HG02973 (cell line): ENCODE measurements at regions not wholly inside any gene's neighbourhood (a gene's known extent, or its start where the extent isn't known, plus 50 kb on each side); places are given as distances from the start of the nearest gene placed in this dataset.

Source experiments
- ATAC-seq: cut with Tn5 transposase; IDR thresholded peaks from one replicate; pipeline ENCODE4 v1.9.1; 2021; ENCODE audit warnings: moderate library complexity; ENCODE audit not compliant: unreplicated experiment

DNA sequence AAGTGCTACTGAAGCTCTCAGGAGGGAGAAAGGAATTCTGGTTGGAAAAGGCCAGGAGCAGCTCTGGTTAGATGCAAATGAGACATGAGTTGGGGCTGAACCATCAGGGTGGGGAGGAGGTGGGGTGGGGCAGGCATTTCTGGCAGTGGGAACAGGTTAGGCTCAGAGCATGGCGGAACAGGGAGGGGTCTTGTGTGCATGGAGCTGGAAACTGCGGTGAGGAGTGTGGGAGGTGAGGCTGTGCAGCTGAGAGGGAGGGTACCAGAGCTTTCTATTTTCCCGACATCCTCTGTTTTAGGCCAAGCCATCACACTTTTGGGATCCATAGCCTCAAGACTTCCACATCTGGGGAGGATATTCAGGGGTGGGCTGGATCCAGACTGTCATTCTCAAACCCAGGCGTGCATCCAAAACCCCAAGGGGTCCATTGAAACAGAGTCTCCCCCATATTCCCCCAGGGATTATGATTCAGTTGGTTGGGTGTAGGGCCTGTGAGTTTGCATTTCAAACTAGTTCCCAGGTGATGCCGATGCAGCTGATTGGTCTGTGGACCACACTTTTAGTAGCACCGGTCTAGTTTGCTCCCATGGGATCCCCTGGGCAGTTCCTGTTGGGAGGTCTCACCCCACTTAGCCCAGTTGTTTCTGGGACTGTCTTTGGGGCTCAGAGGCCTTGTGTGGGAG is 100.9 kb upstream of the TLE3 start:
- no peak for ATAC-seq

- ATAC-seq, result no peak
These were observed 100.2 kb upstream of the TLE3 start for GRCh38 chr15:70197945-70198361.

DNA sequence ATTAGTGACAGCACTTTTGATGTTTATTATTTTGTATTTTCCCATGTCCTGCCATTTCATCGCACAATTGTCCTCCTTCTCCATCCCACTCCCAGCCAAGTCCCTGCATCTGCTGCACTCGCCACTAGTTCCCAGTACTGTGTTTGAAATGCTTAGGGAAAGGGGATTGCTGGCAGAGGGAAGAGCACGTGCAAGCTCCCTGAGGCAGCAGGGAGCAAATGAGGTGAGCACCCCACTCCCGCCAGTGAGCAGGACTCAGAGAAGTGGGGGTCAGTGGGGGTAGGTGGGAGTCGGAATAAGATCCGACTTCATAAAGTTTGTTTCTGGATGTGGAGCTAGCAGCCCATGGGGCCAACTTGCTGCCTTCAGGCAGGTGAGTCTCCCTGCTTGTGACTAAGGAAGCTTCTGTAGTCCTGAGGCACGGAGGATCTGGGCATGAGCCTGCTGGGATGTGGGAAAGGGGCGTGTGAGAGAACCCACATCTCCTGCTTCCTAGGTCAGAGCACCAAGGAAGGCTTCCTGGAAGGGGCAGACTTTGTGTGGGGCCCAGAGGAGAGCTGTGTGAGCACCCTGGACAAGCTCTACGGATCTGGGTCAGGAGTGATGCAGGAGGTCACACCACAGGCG is 99.7 kb upstream of the TLE3 start:
- no peak for ATAC-seq

DNA sequence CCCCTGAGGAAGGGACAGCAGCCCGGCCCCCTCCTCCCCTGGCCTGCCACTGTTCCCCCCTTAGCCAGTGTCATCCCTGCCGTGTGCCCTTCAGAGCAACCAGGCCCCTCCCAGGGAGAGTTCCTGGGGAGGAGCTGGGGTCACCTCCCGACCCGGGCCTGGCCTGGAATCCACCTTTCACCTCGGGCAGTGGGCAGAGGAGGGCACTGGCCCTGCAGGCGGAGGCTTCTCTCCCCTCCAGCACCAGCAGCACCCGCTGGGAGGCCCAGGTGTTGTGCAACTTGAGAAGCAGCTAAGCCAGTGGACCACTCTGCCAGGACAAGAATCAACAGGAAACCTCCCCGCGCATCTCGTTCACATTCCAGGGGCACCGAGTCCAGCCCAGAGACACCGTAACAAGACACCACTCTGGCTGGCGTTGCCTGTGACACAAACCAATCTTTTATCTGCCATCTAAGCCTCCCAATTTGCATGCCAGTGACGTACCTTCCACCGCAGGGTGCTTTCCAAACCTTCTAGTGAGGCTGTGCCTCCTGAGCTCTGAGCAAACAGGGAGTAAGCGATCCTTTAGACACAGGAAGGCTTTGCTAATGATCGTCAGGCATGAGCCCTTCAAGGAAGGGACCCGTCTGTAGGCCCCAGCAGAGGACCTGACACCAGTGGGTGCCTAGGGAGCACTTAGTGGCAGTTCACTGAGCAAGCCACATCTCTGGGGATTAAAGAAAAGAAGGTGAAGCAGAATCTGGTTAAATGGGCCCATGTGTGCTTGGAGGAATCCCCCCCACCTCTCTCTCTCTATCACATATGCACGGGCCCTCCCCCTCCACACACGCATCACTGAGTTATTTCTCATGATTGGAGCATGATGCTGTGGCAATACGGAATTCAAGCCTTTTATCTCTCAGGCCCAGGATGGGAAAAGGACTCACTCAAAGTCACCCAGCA is 98.9 kb upstream of the TLE3 start:
- ATAC-seq, result peak; percentile 66

DNA sequence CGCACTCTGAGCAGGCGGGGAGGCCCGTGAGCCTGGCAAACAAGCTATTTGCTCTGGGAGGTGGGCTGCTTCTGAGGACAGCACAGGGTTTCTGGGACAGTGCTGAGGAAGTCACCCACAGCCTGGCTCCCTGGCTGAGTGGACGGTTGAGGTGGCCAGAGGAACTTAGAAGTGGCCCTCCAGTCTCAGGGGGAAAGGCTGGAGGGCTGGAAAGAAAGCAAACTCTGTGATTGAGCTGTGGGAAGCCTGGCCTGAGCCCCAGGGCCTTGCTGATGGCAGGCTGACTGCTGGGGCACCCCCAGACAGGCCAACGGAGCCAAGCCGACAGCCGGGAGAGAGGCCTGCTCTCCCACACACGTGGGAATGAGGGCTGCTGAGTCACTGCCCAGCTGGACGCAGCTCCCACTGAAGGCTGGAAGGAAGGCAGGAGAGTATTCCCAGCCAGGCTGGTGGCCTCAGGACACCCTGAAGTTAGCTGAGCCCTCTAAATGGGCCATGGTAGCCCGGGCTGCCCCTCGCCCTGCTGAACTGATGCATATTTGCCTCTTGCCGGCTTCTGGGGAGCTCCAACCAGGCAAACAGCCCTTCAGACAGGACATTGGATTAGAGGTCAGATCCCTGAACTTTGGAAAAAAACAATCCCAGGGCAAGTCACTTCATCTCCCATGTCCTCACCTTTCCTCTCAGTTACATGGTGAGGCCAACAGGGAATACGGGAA is 98.0 kb upstream of the TLE3 start:
- ATAC-seq, result no peak

- ATAC-seq, result no peak
These were observed 97.5 kb upstream of the TLE3 start for GRCh38 chr15:70195171-70195570.

- no peak for ATAC-seq
These were observed 96.5 kb upstream of the TLE3 start for GRCh38 chr15:70194266-70194665.

- ATAC-seq, result no peak
These were observed 96.0 kb upstream of the TLE3 start for GRCh38 chr15:70193734-70194133.

DNA sequence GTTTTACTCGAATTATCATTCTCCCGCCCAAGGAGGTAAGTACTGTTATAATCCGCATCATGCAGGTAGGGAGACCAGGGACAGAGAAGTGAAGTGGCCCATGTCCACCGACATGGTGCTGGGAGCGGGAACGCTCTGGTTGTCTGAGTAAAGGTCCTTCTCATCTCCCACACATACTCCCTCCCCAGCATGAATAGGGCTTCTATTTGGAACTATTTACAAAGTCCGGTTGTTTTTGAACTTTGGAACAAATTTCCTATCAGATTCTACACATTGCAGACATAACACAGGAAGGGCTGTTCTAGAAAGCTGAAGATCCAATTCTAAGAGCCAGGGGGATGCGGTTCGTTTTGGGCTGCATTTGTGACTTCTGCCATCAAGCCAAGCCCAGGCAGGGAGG is 94.8 kb upstream of the TLE3 start:
- no peak for ATAC-seq

DNA sequence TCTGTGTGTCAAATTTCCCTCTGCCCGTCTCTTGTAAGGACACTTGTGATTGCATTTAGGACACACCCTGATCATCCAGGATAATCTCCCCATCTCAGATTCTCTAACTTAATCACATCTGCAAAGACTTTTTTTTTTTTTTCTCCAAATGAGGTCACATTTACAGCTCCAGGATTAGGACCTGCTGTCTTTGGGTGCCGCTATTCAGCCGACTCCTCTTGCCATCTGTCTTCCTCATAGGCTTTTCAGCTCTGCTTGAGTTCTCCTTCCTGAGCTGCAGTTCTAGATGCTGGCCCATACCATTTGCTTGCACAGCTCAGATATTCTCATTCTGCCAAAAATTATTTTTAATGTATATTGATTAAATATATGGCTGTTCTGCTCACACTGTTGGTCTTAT is 94.3 kb upstream of the TLE3 start:
- ATAC-seq, result no peak

- ATAC-seq, result no peak
These were observed 93.2 kb upstream of the TLE3 start for GRCh38 chr15:70190965-70191364.

GRCh38 chr15:70189826-70190695 is 92.3 kb upstream of the TLE3 start:
- no peak for ATAC-seq

- ATAC-seq, result no peak
These were observed 90.6 kb upstream of the TLE3 start for GRCh38 chr15:70188286-70188685.

DNA sequence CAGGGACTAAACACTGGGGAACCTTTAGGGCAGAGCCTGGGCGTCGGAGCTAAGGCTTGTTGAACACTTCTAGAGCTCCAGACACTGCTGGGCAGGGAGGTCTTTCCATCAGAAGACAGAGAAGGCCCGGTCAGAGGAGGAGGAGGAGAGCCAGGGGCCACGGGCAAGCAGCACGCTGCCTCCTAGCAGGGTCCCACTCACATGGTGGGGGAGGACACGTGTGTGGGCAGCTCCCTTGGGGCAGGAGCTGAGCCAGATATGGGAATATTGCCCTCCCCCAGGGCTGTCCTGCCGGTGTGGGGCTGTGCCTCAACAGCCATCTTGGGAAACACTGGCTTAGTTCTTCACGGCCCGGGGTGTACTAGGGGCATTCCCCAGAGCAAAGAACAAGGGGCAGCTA is 89.6 kb upstream of the TLE3 start:
- no peak for ATAC-seq

- ATAC-seq, result no peak
These were observed 88.4 kb upstream of the TLE3 start for GRCh38 chr15:70186152-70186551.

- no peak for ATAC-seq
These were observed 87.6 kb upstream of the TLE3 start for GRCh38 chr15:70185251-70185711.

GRCh38 chr15:70182858-70183695 is 85.4 kb upstream of the TLE3 start:
- ATAC-seq, result no peak

- ATAC-seq, result no peak
These were observed 84.0 kb upstream of the TLE3 start for GRCh38 chr15:70181626-70182255.
